ENCODE measurements at regions not wholly inside any gene's neighbourhood (a gene's known extent, or its start where the extent isn't known, plus 50 kb on each side); places are given as distances from the start of the nearest gene placed in this dataset.

DNA sequence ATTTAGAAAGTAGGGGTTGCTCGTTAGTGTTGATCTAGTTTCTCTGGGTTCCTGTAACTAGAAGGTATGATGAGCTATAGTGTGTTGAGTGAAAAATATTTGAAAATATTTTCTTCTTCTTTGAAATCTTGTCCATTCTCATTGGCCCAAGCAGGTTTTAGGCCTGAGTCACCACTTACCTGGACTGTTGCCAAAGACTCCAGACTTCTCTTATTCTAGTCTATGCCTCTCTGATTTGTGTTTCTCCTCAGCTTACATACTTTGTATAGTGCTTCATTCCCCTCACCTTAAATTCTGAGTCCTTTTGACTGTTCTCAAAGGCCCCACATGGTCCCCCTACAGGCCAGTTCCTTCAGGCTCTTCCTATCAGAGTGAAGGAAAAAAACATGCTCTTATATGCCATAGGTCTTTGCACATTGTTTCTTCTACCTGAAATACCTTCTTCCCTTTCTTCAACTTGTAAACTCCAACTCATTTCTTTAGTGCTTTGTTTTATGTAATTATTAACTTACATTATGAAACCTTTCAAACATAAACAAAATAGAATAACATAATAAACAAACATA is 258.2 kb downstream of the PPP1R2C start:
- no peak for DNase-seq (ENCODE audit: low spot score)

DNA sequence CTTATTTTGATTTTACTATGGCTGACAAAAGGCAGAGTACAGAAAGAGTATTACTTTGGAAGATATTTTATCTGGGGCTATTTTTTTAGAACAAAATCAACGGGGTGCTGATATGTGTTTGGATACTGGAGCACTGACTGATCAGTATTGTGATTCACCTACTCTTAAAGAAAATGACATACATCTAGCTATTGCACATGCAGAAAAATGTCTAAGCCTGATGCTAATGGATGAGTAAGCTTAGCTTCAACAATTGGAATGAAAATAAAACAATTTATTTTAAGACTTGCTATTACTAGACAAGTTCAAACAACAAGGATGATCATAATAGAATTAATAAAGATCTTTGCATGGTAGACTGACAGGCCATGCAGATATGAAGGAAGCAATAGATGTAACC is 262.0 kb downstream of the PPP1R2C start:
- DNase-seq (ENCODE audit: low spot score), result no peak

DNA sequence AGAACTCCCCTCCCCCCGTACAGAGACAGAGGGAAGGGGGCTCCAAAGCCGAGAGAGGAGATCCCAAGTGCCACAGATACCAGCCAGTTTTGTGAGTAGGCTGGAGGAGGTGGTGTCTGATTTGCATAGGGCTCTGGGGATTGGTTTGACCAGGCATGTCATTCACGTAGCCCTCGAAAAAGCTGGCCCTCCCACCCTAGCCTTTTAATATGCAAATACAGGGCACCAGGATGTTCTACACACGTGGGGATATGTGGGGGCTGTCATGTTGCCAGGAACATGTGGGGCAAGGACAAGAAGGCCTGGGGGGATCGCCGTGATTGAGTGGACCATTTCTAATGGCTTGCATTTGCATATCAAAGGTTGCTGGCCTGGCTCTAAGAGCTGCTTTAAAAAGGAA is 272.9 kb downstream of the PPP1R2C start:
- no peak for DNase-seq (ENCODE audit: low spot score)

DNA sequence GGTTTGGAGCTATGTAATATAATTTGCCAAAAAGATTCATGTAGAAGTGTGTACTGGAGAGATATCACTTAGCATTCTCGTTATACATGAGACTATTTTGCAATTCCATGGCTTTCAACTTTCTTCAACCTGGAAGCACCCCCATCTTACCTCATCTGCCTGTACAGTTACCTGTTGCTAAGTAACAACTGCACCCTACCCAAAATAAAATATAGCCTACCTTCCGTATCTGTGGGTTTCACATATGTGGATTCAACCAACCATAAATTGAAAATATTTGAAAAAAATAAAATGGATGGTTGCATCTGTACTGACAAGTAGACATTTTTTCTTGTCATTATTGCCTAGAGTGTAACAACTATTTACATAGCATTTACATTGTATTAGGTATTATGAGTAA is 278.3 kb downstream of the PPP1R2C start:
- DNase-seq (ENCODE audit: low spot score), result no peak

DNA sequence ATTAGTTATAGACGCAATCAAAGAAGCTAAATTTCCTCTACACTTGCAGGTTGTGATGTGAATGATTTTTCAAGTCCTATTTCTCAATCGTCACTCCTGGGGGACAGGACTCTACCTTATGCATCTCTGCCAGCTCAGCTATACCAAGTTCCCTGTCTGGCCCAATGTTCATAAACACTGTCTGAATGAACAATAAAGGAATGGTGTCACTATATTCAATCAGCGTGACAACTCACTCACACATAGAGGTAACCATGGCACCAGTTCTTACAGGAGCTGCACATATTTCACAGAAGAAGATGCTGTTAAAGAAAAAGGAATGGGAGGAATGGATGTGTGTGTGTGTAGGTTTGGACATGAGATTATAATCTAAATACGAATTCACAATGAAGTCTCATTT is 280.6 kb downstream of the PPP1R2C start:
- DNase-seq (ENCODE audit: low spot score), result no peak

DNA sequence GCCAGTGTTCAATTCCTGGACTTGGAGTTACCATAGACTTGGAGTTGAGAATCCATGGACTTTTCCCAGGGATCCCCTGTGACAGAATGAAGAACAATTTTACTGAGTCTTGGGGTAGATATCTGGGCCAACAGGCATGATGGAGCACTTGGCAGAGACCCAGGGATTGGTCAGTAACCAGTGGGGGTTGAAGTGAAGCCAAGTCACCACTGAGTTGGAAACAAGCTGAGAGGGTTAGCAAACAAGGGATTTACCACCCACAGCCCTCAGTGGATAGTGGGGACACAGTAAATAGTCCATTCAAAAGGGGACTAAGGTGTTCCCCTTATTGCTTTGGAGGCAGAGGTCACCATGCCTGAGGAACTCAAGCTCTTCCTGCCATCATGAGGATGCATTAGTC is 281.7 kb downstream of the PPP1R2C start:
- DNase-seq (ENCODE audit: low spot score), result no peak

DNA sequence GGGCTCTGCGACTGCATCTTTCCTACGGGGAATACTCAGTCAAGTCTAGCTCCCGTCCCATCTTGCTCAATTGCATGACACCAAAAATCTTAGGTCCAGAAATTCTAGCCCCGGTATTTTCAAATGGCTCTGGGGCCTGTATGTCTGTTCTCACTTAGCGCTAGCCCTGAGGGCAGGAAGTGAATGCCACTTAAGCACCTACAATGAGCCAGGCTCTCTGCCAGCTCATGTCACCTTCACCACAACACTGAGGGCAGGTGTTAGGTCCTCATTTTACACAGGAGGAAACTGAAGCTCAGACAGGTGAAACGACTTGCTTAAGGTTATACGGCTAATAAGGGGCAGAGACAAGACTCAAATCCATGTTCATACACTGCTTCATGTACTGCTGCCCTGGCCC is 282.8 kb downstream of the PPP1R2C start:
- DNase-seq (ENCODE audit: low spot score), result no peak

DNA sequence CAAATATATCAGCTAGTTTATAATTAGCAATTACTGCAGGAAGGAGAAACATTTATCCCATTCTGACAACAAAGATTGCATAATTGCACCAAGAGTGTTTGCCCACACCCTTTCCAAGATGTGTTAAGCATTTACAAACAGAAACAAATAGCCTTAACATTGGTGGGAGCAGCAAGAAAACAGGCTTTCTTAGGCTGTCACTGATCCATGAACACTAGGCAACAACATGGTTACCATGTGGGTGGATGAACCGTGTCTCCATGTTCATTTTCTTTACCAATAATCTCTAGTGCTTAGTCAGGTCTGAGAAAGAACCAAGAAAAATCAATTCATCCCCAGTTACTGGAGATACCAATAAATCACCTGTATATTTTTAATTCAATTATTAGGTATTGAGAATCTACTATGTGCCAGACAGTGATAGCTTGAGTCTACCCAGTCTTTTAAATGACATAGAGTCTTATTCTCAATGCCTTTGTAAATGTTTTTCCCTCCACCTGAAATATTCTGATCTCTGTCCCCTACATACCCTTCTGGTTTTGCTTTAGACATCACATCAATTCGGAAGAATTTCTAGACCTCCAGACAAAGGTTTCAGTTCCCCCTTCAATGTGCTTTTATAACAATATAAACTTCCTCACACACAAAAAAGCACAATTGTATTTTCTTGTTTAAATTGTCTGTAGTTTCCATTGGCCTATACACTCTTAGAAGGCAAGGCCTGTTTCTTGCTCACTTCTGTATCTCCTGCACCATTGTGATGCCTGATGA is 286.6 kb downstream of the PPP1R2C start:
- DNase-seq (ENCODE audit: low spot score), result no peak

DNA sequence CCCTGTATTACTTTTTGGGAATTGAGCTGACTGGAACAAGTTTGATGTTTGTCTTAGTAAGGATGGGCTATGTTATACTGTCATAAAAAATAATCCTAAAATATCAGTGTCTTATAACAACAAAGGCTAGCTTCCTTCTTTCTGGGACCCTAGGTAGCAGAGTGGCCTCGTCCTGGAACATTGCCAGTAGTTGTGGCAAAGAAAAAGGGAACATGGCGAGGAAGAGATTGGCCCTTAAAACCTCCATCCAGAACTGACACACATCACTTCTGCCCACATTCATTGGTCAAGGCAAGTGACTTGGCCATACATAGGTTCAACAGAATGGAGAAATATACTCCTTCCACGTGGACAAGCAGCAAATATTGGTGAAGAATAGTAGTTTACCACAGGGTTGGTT is 287.9 kb downstream of the PPP1R2C start:
- DNase-seq (ENCODE audit: low spot score), result no peak

DNA sequence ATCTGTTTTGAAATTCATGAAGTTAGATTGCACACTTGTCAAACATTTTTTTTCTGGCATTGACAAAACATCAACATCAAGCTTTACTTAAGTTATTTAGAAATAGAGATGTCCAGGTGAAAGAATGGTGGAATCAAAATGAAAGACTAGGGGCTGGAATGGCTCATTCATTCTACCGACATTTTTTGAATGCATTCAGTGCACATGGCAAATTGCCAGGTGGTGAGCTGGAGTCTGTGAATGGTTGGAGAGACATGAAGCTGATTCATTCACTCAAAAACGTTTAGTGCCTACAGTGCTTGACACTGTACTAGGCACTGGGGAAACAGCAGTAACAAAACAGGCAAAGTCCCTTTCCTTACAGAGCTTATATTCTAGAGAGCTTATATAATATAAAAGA is 292.4 kb downstream of the PPP1R2C start:
- no peak for DNase-seq (ENCODE audit: low spot score)

DNA sequence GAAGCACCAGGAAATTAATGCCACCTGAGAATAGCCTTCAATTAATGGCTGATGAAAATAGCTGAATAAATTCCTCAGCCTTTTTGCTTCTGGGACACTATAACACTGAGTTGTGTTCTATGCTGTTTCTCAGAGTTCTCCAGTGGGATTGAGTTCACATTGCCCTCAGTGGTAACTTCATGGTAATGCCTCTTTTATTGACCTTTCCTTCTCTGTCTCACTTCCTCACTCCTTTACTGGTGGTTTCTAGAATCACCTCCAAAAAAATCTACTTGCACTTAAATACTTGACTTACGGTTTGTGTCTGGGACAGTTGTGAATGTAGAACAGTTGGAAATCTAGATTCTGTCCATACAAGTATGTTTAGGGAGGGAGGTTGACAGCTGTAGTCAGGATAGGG is 293.7 kb downstream of the PPP1R2C start:
- no peak for DNase-seq (ENCODE audit: low spot score)

DNA sequence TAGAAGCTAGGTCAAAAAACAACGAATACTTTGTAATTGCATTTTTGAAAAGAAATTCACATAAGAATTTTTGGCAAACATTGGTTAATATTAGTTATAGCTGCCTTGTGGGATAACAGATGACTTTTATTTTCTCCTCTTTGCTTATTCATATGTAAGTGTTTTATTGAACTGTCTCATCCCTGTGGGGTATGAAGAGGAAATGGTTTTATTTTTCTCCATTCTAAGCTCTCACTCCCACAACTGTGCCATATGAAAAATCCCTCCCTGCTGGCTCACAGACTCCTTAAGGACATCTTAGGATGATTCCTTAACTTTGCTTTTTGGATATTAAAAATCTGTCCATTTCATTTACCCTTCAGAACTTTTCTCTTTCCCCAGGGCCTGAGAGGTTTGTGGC is 300.6 kb downstream of the PPP1R2C start:
- DNase-seq (ENCODE audit: low spot score), result no peak

DNA sequence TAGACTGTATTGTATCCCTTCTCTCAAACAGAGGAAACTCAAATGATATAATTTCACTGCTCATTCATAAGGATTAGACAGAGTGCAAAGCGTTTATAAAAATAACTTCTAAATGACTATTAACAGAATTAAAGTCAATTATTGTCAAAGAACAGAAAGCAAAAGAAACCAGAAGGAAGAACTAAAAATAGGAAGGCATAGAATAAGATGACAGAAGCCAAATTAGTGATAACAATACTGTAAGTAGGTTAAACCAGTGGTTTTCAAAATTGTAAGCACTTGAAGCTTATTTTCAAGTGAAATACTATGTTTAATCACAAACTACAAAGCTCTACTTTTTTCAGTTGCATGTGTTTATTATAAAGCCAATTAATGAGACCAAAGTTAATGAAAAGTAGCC is 305.2 kb downstream of the PPP1R2C start:
- DNase-seq (ENCODE audit: low spot score), result no peak

DNA sequence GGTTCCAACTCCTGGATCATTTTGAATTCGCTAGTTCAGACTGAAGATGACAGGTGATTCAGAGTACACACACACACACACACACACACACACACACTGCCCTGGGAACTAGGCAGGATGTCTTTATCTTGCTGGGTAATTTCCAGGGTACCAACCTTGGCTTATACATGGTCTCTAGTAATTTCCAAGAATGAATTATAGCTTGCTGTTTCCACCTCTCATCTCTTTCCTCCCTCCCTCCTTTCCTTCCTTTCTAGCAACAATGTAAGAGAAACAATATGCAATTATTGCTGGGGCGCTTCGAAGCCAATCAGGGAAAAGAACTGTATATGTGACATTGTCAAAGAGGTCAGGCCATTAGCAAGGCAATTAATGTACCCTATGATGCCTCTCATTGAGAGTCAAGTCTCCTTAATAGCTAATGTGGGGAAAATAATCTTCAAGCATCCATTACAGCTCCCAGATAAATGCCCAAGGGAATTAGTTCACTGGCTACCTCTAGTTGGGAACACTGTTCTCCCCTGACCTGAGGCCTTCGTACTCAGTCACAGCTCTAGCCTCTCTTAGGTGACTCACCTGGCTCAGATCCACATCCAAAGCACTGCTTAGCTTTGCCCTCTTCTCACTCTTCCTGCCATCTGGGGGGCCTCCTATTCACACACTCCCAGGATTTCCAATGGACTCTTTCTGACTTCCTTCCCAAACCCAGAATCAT is 311.5 kb downstream of the PPP1R2C start:
- DNase-seq (ENCODE audit: low spot score), result no peak

DNA sequence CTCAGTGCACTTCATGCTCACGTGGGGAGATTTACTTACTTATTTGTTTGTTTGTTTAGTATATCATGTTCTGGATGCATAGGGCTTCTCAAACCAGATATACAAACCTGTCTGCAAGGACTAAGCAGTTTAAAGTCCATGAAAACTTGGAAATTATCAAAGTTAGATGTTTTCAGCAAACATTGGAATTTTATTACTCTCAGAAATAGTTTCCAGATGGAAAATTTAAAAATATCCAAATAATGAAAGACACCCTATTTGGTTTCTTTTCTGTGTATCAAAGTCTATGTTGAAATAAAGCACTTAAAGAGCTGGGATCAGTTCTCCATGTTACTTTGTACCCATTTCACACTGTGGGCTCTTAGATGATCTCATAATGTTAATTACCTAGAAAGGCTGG is 312.1 kb downstream of the PPP1R2C start:
- DNase-seq (ENCODE audit: low spot score), result no peak

DNA sequence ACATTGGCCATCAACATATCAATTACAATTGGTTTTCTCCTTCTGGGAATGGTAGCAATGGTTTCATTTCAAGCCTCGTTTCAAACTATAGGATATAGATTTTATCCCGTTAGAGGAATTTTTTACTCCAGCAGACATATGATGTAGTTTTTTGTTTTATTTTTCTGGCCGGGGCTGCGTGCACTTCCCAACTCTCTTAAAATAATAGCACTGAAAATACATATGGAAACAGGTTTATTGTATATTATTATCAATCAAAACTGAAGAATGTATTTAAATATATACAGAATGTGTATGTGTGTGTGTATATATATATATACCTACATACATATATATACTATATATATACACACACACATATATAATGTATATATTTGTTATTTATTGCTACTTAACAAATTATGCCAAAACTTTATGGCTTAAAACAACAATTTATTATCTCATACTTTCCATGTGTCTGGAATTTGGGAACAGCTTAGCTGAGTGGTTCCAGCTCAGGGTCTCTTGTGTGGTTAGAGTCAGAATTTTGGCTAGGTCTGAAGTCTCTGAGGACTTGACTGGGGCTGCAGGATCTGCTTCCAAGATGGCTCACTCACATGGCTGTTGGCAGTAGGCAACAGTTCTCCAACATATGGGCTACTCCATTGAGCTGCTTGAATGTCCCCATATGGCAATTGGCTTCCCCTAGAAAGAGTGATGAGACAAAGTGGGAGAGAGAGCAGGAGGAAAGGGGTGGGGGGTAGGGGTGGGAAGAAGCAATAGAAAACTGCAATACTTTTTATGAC is 314.1 kb downstream of the PPP1R2C start:
- no peak for DNase-seq (ENCODE audit: low spot score)

DNA sequence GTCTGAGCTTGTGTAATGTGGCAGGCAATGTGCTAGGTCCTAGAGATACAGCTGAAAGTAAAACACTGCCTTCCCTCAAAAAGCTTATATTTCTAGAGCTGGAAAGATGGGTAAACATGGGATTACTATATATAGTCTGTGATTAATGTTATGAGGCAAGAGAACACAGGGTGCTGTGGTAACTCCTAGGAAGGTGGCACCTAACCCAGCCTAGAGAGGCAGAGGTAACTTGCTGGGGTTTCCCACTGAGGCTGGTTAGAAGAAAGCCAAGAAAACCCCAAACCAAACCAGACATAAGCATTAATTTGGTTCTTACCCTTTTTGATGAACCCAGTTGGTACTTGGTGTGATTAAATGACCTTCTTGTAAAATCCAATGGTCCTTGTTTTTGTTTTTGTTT is 315.0 kb downstream of the PPP1R2C start:
- DNase-seq (ENCODE audit: low spot score), result no peak

DNA sequence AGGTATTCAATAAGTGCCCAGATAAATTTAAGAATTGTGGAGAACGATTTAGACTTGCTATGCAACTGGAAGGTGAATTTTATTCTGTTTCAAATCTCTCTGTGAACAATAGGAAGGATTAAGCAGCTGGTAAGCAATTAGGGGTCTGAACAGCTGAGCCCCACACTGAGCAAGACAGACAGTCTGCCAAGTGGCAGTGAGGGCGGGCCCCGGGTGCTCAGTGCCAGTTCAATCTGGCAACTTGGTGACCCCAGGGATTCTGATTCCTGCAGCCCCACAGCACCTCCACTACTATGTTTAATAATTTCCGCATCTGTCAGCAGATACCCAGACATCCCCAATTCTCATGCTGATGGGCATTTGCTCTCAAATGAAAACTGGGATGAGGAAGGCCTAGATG is 317.3 kb downstream of the PPP1R2C start:
- no peak for DNase-seq (ENCODE audit: low spot score)

DNA sequence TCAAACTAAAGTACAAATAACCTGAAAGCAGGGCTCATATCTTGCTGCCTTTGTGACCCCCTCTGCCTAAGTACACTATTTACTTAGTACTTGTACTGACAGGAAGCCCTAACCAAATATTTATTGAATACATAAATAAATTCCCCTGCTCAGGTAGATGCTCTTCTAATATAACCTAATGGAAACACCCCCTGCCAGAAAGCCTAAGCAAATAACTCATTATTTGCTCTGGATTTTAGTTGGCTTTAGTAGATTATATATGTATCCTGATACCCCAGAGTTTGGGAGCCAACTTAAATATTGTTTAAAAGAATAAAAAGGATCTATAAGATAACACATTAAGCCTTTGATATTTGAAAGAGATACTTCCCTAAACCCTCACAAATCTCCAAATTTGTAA is 318.2 kb downstream of the PPP1R2C start:
- DNase-seq (ENCODE audit: low spot score), result no peak

DNA sequence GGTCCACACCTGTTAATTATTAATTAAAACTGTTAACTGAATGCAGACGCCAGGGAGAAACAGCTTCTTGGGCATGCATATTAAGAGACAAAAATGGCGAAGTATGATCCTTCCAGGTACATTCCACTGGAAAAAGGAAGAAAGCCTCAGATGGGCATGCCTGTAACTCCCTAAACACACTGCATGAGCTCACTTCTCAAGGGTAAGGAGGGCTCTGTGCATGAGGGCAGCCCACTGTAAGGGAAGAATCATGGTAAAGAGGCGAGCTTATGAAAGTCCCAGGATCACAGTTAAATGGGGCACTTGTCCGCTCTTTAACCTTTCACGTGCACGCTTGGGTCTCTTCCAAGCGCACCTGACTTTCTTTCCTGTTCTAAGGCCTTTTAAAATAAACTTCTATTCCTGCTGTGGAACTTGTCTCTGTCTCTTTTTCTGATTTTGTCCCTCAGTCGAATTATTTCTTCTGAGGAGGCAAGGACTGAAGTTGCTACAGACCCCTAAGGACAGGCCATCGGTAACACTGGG is 321.7 kb downstream of the PPP1R2C start:
- DNase-seq (ENCODE audit: low spot score), result no peak

DNA sequence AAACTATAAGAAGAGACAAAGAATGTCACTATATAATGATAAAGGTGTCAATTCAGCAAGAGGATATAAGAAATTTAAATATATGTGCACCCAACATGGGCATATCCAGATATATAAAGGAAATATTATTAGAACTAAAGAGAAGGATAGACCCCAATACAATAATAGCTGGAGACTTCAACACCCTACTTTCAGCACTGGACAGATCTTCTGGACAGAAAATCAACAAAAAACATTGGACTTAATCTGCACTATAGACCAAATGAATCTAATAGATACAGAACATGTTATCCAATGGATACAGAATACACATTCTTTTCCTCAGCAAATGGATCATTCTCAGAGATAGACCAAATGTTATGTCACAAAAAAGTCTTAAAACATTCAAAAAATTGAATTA is 327.7 kb downstream of the PPP1R2C start:
- DNase-seq (ENCODE audit: low spot score), result no peak

DNA sequence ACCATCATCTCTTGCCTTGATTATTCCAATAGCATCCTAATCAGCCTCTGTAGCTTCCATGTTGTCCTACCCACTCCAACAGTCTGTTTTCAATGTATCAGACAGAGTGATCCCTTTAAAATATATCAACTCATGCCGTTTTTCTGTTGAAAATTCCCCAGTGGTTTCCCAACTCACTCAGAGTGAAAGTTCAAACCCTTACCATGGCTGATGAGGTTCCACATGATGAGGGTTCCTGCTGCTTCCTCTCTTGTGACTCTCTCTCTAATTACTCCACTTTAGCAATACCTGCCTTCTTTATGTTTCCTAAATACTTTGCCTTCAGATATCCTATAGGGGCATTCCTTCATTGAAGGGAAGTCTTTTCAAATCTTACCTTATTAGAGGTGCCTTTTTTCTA is 334.7 kb downstream of the PPP1R2C start:
- no peak for DNase-seq (ENCODE audit: low spot score)

DNA sequence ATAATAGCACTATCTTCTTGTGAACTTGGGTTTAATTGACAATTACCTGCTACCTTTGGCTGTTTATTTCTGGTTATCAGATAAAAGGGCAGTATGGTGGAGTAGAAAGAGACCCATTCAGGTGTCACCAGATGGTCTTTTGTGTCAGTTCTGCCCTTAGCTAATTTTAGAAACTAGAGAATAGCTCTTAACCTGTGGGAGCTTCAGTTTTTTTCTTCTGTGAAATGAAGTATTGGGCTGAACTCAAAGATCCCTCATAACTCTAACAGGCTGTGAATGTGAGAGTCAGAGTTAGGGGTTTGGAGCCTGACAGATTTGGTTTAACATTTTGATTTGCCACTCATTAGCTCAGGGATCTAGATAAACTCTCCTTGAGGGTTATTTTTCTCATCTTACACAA is 335.2 kb downstream of the PPP1R2C start:
- no peak for DNase-seq (ENCODE audit: low spot score)
